ENCODE measurements at regions not wholly inside any gene's neighbourhood (a gene's known extent, or its start where the extent isn't known, plus 50 kb on each side); places are given as distances from the start of the nearest gene placed in this dataset.

- no peak for DNase-seq
These were observed 256.2 kb downstream of the MAN2A1 start for GRCh38 chr5:109945723-109946480.

GRCh38 chr5:109946610-109947009 lies 256.9 kb downstream of the MAN2A1 start:
- DNase-seq = no peak

GRCh38 chr5:109947667-109948066 lies 257.9 kb downstream of the MAN2A1 start:
- no peak for DNase-seq

- no peak for DNase-seq
These were observed 260.9 kb downstream of the MAN2A1 start for GRCh38 chr5:109950634-109951033.

GRCh38 chr5:109951348-109951747 lies 261.6 kb downstream of the MAN2A1 start:
- DNase-seq = no peak

GRCh38 chr5:109951758-109952157 lies 262.0 kb downstream of the MAN2A1 start:
- DNase-seq = no peak

- no peak for DNase-seq
These were observed 264.0 kb downstream of the MAN2A1 start for GRCh38 chr5:109953761-109954160.

GRCh38 chr5:109956884-109957283 lies 267.2 kb downstream of the MAN2A1 start:
- no peak for DNase-seq

- no peak for DNase-seq
These were observed 268.4 kb downstream of the MAN2A1 start for GRCh38 chr5:109958082-109958481.

- DNase-seq = no peak
These were observed 269.9 kb downstream of the MAN2A1 start for GRCh38 chr5:109959652-109960051.

GRCh38 chr5:109961751-109962150 lies 272.0 kb downstream of the MAN2A1 start:
- no peak for DNase-seq

- DNase-seq = no peak
These were observed 273.3 kb downstream of the MAN2A1 start for GRCh38 chr5:109962882-109963603.

GRCh38 chr5:109964136-109964535 lies 274.4 kb downstream of the MAN2A1 start:
- DNase-seq = no peak

- DNase-seq = no peak
These were observed 275.9 kb downstream of the MAN2A1 start for GRCh38 chr5:109965634-109966033.

- DNase-seq = no peak
These were observed 282.2 kb downstream of the MAN2A1 start for GRCh38 chr5:109971968-109972367.

- DNase-seq = no peak
These were observed 292.3 kb downstream of the MAN2A1 start for GRCh38 chr5:109981979-109982378.

GRCh38 chr5:109982966-109983534 lies 293.3 kb downstream of the MAN2A1 start:
- no peak for DNase-seq

- DNase-seq = no peak
These were observed 297.0 kb downstream of the MAN2A1 start for GRCh38 chr5:109986726-109987125.

GRCh38 chr5:109987355-109987754 lies 297.6 kb downstream of the MAN2A1 start:
- no peak for DNase-seq

- DNase-seq = no peak
These were observed 298.2 kb downstream of the MAN2A1 start for GRCh38 chr5:109987970-109988369.

- DNase-seq = no peak
These were observed 299.4 kb downstream of the MAN2A1 start for GRCh38 chr5:109989161-109989560.

- no peak for DNase-seq
These were observed 300.4 kb downstream of the MAN2A1 start for GRCh38 chr5:109989994-109990722.

GRCh38 chr5:109990723-109991359 lies 301.1 kb downstream of the MAN2A1 start:
- DNase-seq = no peak
